Caco-2 (cell line): ENCODE measurements at regions not wholly inside any gene's neighbourhood (a gene's known extent, or its start where the extent isn't known, plus 50 kb on each side); places are given as distances from the start of the nearest gene placed in this dataset.

Source experiments
- BruUV-seq: library from RNA; stranded (reverse); fragments of 400-500 nt; replicated peaks from 2 replicates; lab custom pipeline; 2021; lab: Mats Ljungman, UMichigan
- CTCF ChIA-PET: fragments of 300-600 bp; sonication (Branson Sonifier 250); formaldehyde crosslinking; loops from one replicate; lab custom pipeline; 2022; ENCODE audit warnings: antibody characterized with exemption; lab: Charles Lee
- POLR2A ChIA-PET: fragments of 300-600 bp; sonication (Branson Sonifier 250); formaldehyde crosslinking; loops from one replicate; lab custom pipeline; 2022; ENCODE audit warnings: antibody characterized with exemption; lab: Charles Lee
- DNase-seq, 2 experiments: peaks; one replicate each; pipeline versions ENCODE4 v3.0.0 to v3.0.0-alpha.2; 2020 to 2022
- H3K27me3 ChIP-seq: replicated peaks from 2 replicates; pipeline ENCODE4 v1.6.0; 2011; ENCODE audit warnings: low read length; ENCODE audit not compliant: control insufficient read depth, insufficient read depth
- H3K36me3 ChIP-seq: 2 replicates; pipeline ENCODE4 v1.5.1; 2011; ENCODE audit warnings: low read length; ENCODE audit not compliant: control insufficient read depth, insufficient read depth
- H3K4me1 ChIP-seq: fragments of 250-450 bp; sonication (Bioruptor Pico); 2 replicates; pipeline ENCODE4 v1.5.1; 2020; ENCODE audit warnings: mild to moderate bottlenecking
- H3K4me3 ChIP-seq: 2 replicates; pipeline ENCODE4 v1.5.1; 2011; ENCODE audit warnings: low read depth, mild to moderate bottlenecking, control low read depth, low read length
- H3K9me3 ChIP-seq: fragments of 250-450 bp; sonication (Bioruptor Pico); 2 replicates; pipeline ENCODE4 v1.5.1; 2020; ENCODE audit warnings: mild to moderate bottlenecking, moderate library complexity
- H3K27ac Mint-ChIP-seq: one replicate; pipeline ENCODE4 v1.8.0; 2022; ENCODE audit warnings: mixed read lengths; ENCODE audit not compliant: unreplicated experiment
- H3K27me3 Mint-ChIP-seq: one replicate; pipeline ENCODE4 v1.8.0; 2022; ENCODE audit warnings: mixed read lengths; ENCODE audit not compliant: insufficient read depth, unreplicated experiment
- H3K36me3 Mint-ChIP-seq: one replicate; pipeline ENCODE4 v1.8.0; 2022; ENCODE audit warnings: mild to moderate bottlenecking, mixed read lengths; ENCODE audit not compliant: insufficient read depth, unreplicated experiment
- H3K4me1 Mint-ChIP-seq: one replicate; pipeline ENCODE4 v1.8.0; 2022; ENCODE audit warnings: low read depth, mixed read lengths; ENCODE audit not compliant: unreplicated experiment
- H3K4me3 Mint-ChIP-seq: one replicate; pipeline ENCODE4 v1.8.0; 2022; ENCODE audit warnings: mild to moderate bottlenecking, moderate library complexity, mixed read lengths; ENCODE audit not compliant: unreplicated experiment
- H3K9me3 Mint-ChIP-seq: one replicate; pipeline ENCODE4 v1.8.0; 2022; ENCODE audit warnings: mixed read lengths; ENCODE audit not compliant: unreplicated experiment
- intact Hi-C: fragments of 100-400 bp; cut with micrococcal nuclease; formaldehyde crosslinking; loops from one replicate; pipeline ENCODE4 v1.10.0; 2022; ENCODE audit not compliant: unreplicated experiment
- TF ChIP-seq, protein P1 (sequence below), 2 experiments: fragments of 200-600 bp in 1 of 2; IDR thresholded peaks; 1 replicate in 1 of 2; 2 replicates in 1 of 2; pipeline versions ENCODE4 v1.5.1 to v1.8.0; 2011 to 2022; ENCODE audit warnings: antibody characterized with exemption in 1 of 2, control low read depth in 1 of 2, inconsistent platforms in 1 of 2, low read depth in 1 of 2, low read length in 1 of 2, mild to moderate bottlenecking in 1 of 2, moderate library complexity in 1 of 2; ENCODE audit not compliant: insufficient read depth in 1 of 2, severe bottlenecking in 1 of 2, unreplicated experiment in 1 of 2

DNA sequence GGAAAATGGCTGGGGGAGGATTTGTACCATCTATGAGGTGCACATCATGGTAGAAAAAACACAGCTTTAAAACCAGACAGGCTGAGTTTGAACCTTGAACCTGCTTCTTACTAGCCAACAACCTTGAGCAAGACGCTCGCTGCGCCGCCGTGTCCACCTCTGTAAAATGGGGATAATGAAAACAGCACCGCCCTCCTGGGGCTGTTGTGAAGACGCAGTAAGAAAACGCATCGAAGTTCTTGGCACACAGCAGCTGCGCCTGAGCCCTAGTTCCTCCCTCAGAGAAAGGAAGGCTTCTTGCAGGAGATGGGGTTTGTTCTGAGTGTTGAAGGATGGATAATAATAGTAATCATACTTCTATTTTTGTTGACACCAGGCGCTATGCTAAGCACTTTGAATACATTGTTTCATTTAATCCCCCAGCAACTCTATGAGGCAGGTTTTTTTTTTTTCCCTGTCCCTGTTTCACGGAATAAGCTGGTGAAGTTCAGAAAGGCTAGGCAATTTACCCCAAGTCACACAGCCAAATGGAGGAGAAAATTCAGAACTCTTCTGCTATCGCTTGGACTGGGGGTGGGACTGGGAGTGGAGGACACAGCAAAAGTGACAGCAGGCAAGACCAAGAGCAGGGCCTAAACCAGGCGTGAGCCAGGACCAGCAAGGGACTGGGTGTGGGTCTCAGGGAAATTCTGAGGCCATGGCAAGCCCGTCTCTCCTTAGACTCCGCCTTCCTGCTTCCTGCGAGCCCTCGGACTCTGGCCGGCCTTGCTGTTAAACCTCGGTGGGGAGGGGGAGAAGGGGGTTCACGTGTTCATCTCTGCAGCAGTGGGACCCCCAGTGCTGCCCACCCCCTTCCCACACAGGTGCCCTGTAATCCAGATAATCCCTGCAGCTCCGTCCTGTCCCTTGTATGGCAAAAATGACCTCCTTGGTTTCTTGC is 97.5 kb downstream of the LRRC74A start:
- no peak overlapping the region for H3K4me3 Mint-ChIP-seq

DNA sequence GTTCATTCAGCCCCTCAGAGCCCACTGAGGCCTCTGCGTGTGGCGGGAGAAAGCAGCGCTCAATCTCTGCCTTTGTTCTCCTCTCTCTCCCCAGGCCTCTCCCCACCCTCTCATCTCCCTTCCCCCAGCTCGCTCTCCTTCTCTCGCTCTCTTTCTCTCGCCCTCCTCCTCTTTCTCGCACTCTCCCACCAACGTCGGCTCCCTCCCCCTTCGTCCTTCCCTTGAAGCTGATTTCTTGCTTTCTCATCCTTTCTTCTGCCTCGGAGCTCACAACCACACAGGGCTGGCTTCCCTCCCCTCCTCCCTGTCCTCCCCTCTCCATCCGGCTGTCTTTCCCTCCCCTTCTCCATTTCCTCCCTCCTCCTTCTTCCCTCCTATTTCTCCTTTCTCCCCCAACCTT is 96.4 kb downstream of the LRRC74A start:
- Mint-ChIP-seq H3K4me1 (peaks cover 13% of the 10 kb centered on the region), H3K27me3 (no peaks in the 10 kb centered on the region), H3K9me3 (no peaks in the 10 kb centered on the region), H3K4me3 (no peak overlapping the region), H3K36me3 (no peaks in the 10 kb centered on the region), H3K27ac (no peak overlapping the region)
- Histone ChIP-seq H3K27me3 (no peaks in the 10 kb centered on the region), H3K36me3 (no peaks in the 10 kb centered on the region), H3K4me1 (peaks cover 16% of the 10 kb centered on the region), H3K4me3 (no peak overlapping the region), H3K9me3 (no peaks in the 10 kb centered on the region)
- ChIA-PET POLR2A (no interaction called here), CTCF (no interaction called here)
- DNase-seq = no peak
- TF ChIP-seq, protein P1, sequence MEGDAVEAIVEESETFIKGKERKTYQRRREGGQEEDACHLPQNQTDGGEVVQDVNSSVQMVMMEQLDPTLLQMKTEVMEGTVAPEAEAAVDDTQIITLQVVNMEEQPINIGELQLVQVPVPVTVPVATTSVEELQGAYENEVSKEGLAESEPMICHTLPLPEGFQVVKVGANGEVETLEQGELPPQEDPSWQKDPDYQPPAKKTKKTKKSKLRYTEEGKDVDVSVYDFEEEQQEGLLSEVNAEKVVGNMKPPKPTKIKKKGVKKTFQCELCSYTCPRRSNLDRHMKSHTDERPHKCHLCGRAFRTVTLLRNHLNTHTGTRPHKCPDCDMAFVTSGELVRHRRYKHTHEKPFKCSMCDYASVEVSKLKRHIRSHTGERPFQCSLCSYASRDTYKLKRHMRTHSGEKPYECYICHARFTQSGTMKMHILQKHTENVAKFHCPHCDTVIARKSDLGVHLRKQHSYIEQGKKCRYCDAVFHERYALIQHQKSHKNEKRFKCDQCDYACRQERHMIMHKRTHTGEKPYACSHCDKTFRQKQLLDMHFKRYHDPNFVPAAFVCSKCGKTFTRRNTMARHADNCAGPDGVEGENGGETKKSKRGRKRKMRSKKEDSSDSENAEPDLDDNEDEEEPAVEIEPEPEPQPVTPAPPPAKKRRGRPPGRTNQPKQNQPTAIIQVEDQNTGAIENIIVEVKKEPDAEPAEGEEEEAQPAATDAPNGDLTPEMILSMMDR (IDR thresholded peaks at IDR 0.05; ENCODE audit: insufficient read depth in 1 of 2, low read depth in 1 of 2, low read length in 1 of 2, severe bottlenecking in 1 of 2, unreplicated experiment in 1 of 2) = no peak
- intact Hi-C loops = no loop called here
- no TSS peak for BruUV-seq

More for the DNA sequence above, 97.5 kb downstream of the LRRC74A start:
- BruUV-seq = no TSS peak
- no peak overlapping the region for H3K27ac Mint-ChIP-seq
- Histone ChIP-seq H3K4me3 (no peak overlapping the region), H3K9me3 (no peaks in the 10 kb centered on the region), H3K36me3 (no peaks in the 10 kb centered on the region), H3K4me1 (peaks cover 11% of the 10 kb centered on the region), H3K27me3 (no peaks in the 10 kb centered on the region)
- DNase-seq = no peak
- no peaks in the 10 kb centered on the region for H3K27me3 Mint-ChIP-seq
- ChIA-PET POLR2A (no interaction called here), CTCF (interaction anchor here (1.3 kb wide), 1 partner anchor 11 kb away, joined by 4 read pairs; no protein-coding TSS in a partner anchor)
- intact Hi-C loops = no loop called here
- no peaks in the 10 kb centered on the region for H3K36me3 Mint-ChIP-seq
- TF ChIP-seq, protein P1 (IDR thresholded peaks at IDR 0.05; ENCODE audit: insufficient read depth in 1 of 2, low read depth in 1 of 2, low read length in 1 of 2, severe bottlenecking in 1 of 2, unreplicated experiment in 1 of 2) = no peak
- peaks cover 11% of the 10 kb centered on the region for H3K4me1 Mint-ChIP-seq
- H3K9me3 Mint-ChIP-seq = no peaks in the 10 kb centered on the region

DNA sequence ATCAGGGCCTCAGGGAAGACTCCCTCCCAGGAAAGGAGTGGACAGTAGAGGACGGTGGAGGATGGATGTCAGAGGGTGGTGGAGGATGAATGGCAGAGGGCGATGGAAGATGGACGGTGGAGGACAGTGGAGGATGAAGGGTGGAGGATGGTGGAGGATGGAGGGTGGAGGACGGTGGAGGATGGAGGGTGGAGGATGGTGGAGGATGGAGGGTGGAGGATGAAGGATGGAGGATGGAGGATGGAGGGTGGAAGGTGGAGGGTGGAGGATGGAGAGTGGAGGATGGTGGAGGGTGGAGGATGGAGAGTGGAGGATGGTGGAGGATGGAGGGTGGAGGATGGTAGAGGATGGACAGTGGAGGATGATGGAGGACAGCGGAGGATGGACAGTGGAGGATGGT is 95.9 kb downstream of the LRRC74A start:
- Mint-ChIP-seq H3K36me3 (no peaks in the 10 kb centered on the region), H3K27ac (no peak overlapping the region), H3K4me1 (peaks cover 13% of the 10 kb centered on the region), H3K9me3 (no peaks in the 10 kb centered on the region), H3K4me3 (no peak overlapping the region), H3K27me3 (no peaks in the 10 kb centered on the region)
- no TSS peak for BruUV-seq
- Histone ChIP-seq H3K36me3 (no peaks in the 10 kb centered on the region), H3K4me3 (no peak overlapping the region), H3K27me3 (no peaks in the 10 kb centered on the region), H3K9me3 (no peaks in the 10 kb centered on the region), H3K4me1 (peaks cover 16% of the 10 kb centered on the region)
- POLR2A ChIA-PET = no interaction called here
- DNase-seq = no peak
- intact Hi-C loops = no loop called here
- CTCF ChIA-PET = no interaction called here
- TF ChIP-seq, protein P1 (IDR thresholded peaks at IDR 0.05; ENCODE audit: insufficient read depth in 1 of 2, low read depth in 1 of 2, low read length in 1 of 2, severe bottlenecking in 1 of 2, unreplicated experiment in 1 of 2) = no peak
